ENCODE measurements at regions not wholly inside any gene's neighbourhood (a gene's known extent, or its start where the extent isn't known, plus 50 kb on each side); places are given as distances from the start of the nearest gene placed in this dataset.

GRCh38 chr12:46701356-46701755 lies 124.4 kb downstream of the SLC38A4 start:
- no peak overlapping the region for H3K4me2 ChIP-seq (ENCODE audit: low read length)
- H3K36me3 ChIP-seq (ENCODE audit: insufficient read depth, low read length) = no peaks in the 10 kb centered on the region
- no peaks in the 10 kb centered on the region for H3K79me2 ChIP-seq (ENCODE audit: insufficient read depth, low read length)
- no peaks in the 10 kb centered on the region for H3K9me3 ChIP-seq (ENCODE audit: low read length)
- no peak for TF ChIP-seq EZH2 (IDR thresholded peaks at IDR 0.05; ENCODE audit: borderline replicate concordance, low read length)
- no peak for TF ChIP-seq CTCF (IDR thresholded peaks at IDR 0.05; ENCODE audit: low read length)
- H3K4me1 ChIP-seq (ENCODE audit: insufficient read depth, low read length, severe bottlenecking) = no peaks in the 10 kb centered on the region
- no peaks in the 10 kb centered on the region for H3F3A ChIP-seq (ENCODE audit: insufficient read depth, low read length)
- no peak overlapping the region for H3K27ac ChIP-seq (ENCODE audit: low read depth, low read length, poor library complexity, severe bottlenecking)
- H3K27me3 ChIP-seq (ENCODE audit: insufficient read depth, low read length) = no peaks in the 10 kb centered on the region
- no peak overlapping the region for H3K9ac ChIP-seq (ENCODE audit: low read length)
- no peak overlapping the region for H2AFZ ChIP-seq (ENCODE audit: low read length)
- no peaks in the 10 kb centered on the region for H4K20me1 ChIP-seq (ENCODE audit: insufficient read depth, low read length)
- H3K4me3 ChIP-seq (ENCODE audit: low read depth, low read length, poor library complexity, severe bottlenecking) = no peak overlapping the region
- H3K9me2 ChIP-seq (ENCODE audit: low read depth, low read length) = no peaks in the 10 kb centered on the region

GRCh38 chr12:46699986-46700385 lies 125.8 kb downstream of the SLC38A4 start:
- Histone ChIP-seq H3F3A (ENCODE audit: insufficient read depth, low read length) (no peaks in the 10 kb centered on the region), H3K4me1 (ENCODE audit: insufficient read depth, low read length, severe bottlenecking) (no peaks in the 10 kb centered on the region), H3K36me3 (ENCODE audit: insufficient read depth, low read length) (no peaks in the 10 kb centered on the region), H3K9me3 (ENCODE audit: low read length) (no peaks in the 10 kb centered on the region), H2AFZ (ENCODE audit: low read length) (no peak overlapping the region), H3K4me3 (ENCODE audit: low read depth, low read length, poor library complexity, severe bottlenecking) (no peak overlapping the region), H3K9me2 (ENCODE audit: low read depth, low read length) (no peaks in the 10 kb centered on the region), H3K9ac (ENCODE audit: low read length) (no peak overlapping the region), H3K4me2 (ENCODE audit: low read length) (no peak overlapping the region), H3K79me2 (ENCODE audit: insufficient read depth, low read length) (no peaks in the 10 kb centered on the region), H3K27me3 (ENCODE audit: insufficient read depth, low read length) (no peaks in the 10 kb centered on the region), H3K27ac (ENCODE audit: low read depth, low read length, poor library complexity, severe bottlenecking) (no peak overlapping the region), H4K20me1 (ENCODE audit: insufficient read depth, low read length) (no peaks in the 10 kb centered on the region)
- no peak for TF ChIP-seq CTCF (IDR thresholded peaks at IDR 0.05; ENCODE audit: low read length)

- no peak for TF ChIP-seq CTCF (IDR thresholded peaks at IDR 0.05; ENCODE audit: low read length)
- no peak for TF ChIP-seq EZH2 (IDR thresholded peaks at IDR 0.05; ENCODE audit: borderline replicate concordance, low read length)
- Histone ChIP-seq H4K20me1 (ENCODE audit: insufficient read depth, low read length) (no peaks in the 10 kb centered on the region), H3K4me1 (ENCODE audit: insufficient read depth, low read length, severe bottlenecking) (no peaks in the 10 kb centered on the region), H3K9me3 (ENCODE audit: low read length) (no peaks in the 10 kb centered on the region), H3K9me2 (ENCODE audit: low read depth, low read length) (no peaks in the 10 kb centered on the region), H3K27ac (ENCODE audit: low read depth, low read length, poor library complexity, severe bottlenecking) (no peak overlapping the region), H3K79me2 (ENCODE audit: insufficient read depth, low read length) (no peaks in the 10 kb centered on the region), H3K9ac (ENCODE audit: low read length) (no peak overlapping the region), H3F3A (ENCODE audit: insufficient read depth, low read length) (no peaks in the 10 kb centered on the region), H3K4me2 (ENCODE audit: low read length) (no peak overlapping the region), H3K27me3 (ENCODE audit: insufficient read depth, low read length) (no peaks in the 10 kb centered on the region), H2AFZ (ENCODE audit: low read length) (no peak overlapping the region), H3K4me3 (ENCODE audit: low read depth, low read length, poor library complexity, severe bottlenecking) (no peak overlapping the region), H3K36me3 (ENCODE audit: insufficient read depth, low read length) (no peaks in the 10 kb centered on the region)
These were observed 127.8 kb downstream of the SLC38A4 start for GRCh38 chr12:46698003-46698402.
